IPS DF 4.7 (cell line): ENCODE measurements at regions not wholly inside any gene's neighbourhood (a gene's known extent, or its start where the extent isn't known, plus 50 kb on each side); places are given as distances from the start of the nearest gene placed in this dataset.

Experiments
- DNase-seq: peaks from one replicate; pipeline ENCODE4 v3.0.0-alpha.2; 2013; ENCODE audit warnings: low spot score; ENCODE audit errors: extremely low read depth

DNA sequence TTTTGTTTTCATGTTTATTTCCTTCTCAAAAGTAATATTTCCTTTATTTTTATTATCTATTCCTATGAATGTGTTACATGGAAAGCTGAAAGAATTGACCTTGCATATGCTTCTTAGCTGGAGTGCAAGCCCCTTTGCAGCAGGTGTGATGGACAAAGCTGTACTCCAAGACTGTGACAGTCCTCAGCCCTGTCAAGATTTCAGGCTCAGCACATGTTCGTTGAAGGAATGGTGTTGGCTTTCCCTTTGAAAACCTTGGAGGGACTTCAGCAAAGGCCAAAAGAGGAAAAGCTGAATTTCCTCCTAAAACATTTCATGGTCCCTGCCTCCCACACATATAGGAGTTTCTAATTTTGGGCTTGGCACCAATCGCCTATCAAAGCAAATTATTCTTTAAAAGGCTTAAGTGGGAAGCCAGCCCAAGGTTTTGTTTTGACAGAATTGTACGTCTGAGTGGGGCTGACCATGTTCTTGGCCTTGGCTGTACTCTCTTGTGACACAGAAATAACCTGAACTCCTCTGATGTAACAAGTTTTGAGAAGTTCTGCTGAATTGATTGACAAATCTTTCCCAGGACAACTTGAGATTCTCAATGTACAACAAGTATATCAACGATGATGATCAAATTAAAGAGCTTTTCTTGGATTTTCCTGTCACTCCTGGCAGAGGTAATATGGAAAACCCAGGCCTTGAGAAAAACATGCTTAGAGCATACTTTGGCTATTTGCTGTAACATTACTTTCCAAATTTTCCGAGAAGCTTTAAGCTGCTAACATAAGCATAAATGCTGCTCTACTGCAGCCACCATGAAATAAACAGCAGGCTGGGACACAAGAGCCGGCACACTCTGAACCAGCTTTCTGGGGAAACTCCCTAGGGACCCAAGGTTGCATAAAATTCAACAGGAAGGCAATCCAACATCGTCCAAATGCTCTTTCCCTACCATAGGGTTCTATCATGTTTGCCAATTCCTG is 135.7 kb upstream of the ZNF648 start:
- no peak for DNase-seq

DNA sequence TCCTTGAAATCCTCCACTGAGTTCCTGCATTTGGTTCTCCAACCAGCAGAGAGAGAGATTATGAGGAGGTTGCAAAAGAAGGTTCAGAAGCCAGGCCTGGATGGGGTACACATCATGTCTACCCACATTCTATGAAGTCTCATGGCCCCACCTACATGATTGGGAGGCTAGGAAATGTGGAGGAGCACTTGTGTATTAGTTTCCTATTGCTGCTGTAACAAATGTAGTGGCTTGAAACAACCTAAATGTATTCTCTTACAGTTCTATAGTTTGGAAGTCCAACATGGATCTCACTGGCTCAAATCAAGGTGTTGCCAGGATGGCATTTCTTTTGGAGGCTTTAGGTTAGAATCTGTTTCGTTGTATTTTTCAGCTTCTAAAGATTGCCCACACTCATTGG is 134.2 kb upstream of the ZNF648 start:
- DNase-seq: no peak

DNA sequence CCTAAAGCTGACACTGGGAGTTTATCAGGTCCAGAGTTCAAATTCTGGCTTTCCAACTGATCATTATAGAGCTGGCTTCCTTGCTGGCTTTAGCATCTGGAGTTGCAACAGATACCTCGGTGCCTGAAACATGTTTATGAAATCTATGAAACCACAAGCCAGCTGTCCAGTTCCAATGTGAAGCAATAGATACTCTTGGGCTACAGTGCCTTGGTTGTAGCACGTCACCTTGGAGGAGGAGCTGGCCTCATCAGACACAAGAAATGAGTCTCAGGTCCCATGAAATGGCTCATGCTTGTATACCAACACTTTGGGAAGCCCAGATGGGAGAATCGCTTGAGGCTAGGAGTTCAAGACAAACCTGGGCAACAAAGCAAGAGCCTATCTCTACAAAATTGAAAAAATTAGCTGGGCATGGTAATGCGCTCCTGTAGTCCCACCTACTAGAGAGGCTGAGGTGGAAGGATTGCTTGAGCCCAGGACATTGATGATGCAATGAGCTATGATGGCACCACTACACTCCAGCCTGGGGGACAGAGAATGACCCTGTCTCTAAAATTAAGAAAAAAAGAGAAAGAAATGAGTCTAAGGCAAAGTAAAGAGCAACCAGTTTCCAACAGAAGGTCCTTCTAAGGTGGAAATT is 132.5 kb upstream of the ZNF648 start:
- no peak for DNase-seq

DNA sequence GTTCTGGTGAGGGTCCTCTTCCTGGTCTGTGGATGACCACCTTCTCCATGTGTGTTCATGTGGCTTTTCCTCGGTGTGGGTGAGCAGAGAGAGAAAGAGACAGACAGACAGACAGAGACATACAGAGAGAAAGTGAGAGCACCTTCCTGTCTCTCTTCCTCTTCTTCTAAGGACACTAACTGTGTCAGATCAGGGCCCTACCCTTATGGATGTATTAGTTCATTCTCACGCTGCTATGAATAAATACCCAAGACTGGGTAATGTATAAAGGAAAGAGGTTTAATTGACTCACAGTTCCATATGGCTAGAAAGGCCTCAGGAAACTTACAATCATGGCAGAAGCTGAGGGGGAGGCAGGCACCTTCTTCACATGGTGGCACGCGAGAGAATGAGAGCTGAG is 131.5 kb upstream of the ZNF648 start:
- no peak for DNase-seq

DNA sequence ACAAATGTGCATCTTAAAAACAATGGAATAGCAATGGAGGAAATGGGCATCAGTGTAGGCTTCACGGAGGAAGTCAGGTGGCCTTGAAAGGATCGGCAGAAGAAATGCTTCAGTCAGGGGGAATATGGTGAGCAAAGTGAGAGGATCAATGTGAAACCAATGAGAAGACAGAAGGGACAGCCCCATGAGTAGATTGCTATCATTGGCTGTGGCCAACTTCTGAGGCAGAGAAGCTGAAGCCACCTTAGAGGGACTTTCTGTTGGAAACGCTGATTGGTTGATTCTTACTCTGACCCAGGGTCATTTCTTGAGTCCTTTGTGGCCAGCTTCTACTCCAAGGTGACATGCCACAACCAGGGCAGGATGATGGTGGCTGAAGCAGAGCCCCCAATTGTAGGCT is 130.7 kb upstream of the ZNF648 start:
- DNase-seq: no peak

DNA sequence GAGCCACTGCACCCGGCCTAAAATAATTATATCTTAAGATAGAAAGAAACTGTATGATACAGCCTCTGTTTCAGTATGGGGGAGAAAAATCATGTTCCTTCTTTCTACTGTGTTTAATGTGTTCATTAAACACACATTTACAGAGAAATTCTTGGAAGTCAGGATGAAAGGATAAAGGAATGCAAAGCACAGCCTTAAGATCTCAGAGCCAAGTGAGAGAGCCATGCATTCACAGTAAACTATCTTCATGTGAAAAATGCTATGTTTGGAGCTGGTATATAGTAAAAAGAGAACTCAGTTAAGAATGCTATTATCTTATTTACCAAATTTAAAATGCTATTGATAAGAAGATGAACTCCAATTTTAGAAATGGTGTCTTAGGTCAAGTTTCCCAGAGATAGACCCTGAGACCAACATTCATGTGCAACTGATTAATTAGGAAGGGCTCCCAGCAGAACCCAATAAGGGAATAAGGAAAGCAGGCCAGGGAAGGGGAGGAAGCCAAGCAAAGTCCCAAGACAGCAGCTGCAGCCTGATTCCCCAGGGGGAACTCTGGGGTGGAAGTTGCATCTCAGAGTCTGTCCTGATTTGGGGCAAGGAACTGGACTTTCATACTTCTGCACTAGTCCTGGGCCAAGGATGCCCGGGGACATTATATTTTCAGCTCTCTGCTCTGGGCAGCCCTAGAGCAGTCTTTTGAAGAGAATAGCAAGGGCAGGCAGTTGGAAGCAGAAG is 130.0 kb upstream of the ZNF648 start:
- no peak for DNase-seq

DNA sequence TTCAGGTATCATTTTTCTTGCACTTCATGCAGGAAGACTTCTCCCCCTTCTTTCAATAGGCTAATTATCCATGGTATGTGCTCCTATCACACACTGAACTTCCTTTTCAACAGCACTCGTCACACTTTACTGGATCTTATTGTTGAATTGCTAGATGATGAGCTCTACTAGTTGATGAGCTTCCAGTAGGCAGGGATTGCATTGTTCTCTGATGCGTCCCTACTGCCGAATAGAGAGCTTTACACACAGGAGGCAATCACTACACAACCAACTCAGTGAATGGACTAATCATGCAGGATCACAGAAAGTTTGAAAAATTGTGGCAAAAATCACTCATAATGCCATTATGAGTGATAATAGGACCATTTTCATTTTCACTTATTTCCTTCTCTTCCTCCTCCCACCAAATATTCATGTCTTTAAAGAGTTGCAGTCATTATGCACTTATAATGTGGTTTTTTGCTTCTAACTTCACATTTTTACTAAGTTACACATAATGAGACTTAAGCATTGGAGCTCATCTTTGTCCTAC is 128.1 kb upstream of the ZNF648 start:
- DNase-seq: no peak

DNA sequence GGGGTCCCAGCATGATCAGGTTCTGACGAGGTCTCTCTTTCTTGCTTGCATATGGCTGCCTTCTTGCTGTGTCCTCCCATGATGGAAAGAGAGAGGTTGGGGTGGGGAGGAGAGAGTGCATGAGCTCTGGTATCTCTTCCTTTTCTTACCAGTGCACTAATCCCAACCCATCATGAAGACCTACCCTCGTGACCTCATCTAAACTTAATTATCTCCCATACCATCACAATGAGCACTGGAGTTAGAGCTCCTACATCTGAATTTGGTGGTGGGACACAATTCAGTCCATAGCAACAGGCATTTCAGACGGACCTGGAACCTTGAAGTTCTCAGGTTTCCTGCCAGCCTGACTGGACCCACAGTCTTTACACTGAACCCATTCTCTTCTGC is 125.2 kb upstream of the ZNF648 start:
- no peak for DNase-seq

DNA sequence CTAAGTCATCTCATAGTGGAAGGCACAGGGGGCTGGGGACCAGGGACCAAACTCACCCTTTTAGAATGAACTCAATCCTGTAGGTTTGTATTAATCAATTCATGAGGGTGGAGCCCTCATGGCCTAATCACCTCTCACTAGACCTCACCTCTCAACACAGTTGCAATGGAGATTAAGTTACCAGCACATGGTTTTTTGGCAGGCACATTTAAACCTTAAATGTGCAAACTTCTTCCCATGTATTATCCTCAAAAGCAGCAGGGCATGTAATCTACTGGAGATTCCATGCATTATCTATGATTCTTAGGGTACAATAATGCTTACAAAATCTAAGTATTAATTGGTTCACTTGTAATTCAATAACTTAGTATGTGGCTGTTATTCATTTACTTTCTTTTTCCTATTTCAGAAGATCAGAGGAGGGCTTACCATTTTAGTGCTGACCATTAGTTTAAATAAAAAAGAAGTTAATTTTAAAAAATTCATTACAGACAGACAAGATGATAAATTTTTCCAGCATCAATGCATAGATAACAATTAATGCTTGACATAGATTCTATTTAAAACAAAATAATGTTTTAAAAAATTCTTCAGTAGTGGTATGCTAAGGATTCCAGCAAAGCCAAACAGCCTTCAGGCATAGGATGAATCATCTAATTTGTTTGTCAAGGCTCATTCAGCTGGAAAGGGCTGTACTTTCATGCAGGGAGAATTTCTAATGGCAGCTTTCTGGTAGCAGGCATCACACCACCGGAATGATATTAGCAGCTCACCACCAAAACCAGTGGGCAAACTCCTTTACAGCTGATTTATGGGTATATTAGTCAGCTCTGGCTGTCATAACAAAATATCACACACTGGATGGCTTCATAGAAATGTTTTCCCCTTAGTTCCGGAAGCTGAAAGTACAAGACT is 124.6 kb upstream of the ZNF648 start:
- DNase-seq: no peak

DNA sequence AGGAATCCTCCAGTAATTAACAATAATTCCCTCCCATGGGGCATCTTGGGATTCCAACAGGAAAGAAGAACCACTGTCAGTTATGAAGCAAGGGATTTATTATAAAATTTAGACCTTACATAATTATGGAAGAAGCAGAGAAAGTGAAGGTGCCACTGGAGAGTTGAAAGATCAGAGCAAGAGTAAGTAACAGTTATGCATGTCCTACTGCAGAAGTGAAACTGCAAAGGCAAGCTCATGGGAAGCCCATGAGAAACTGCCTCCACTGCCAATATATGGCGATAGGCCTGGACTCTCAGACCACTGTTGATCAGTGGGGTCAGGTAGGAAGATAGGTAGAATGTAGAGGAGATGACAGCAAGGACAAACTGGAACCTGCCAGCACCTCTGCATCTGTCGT is 123.6 kb upstream of the ZNF648 start:
- no peak for DNase-seq

DNA sequence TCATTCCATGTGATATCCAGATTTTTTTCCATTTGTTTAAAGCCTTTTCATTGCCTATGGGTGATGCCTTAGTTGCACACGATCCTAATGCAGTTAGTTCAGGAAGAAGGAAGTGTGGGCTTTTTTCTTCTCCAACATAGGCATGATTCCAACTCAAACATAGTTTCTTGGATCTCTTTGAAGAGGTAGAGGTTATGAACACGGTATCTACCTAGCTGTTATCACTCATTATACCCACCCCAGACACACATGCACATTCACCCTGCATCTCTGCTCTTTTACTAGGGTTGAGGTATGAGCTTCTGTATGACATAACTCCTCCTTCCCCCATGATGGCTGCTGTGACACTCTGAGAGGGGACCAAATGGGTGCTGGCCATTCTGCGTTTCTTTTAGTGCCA is 122.1 kb upstream of the ZNF648 start:
- no peak for DNase-seq

DNA sequence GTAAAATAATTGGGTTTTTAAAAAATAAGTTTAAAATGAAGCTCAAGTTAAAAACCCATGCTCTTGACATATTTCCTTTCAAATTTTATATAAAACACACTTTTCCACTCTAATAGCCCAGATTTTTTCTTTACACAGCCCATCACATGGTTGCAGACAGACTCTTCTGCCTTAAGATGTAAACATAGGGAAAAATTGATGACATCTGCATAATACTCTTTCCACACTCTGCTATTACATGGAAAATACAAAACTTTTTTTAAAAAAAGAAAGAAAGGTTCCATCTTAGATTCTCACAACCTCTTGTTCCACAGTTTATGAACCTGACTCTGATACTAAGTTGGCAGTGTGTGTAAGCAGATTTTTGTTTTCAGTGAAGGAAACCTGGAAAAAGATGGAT is 120.8 kb upstream of the ZNF648 start:
- no peak for DNase-seq

DNA sequence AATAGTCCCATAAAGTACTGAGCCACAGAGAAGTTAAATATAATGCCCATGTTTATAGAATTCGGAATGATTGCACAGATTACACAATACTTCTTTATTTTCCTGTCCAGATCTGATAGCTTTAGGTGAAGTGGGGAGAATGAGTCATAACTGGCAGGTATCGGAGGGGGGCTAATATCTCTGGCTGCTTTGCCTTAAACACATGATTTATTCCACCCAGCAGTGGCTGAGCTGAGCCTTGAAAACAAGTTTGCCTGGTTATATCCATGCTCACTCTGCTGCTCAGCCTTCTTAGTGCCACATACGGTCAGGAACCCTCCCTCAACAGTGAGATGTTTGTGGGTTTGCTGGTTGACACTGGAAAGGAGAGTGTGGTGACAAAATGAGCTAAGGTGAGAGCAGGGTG is 119.7 kb upstream of the ZNF648 start:
- DNase-seq: no peak

DNA sequence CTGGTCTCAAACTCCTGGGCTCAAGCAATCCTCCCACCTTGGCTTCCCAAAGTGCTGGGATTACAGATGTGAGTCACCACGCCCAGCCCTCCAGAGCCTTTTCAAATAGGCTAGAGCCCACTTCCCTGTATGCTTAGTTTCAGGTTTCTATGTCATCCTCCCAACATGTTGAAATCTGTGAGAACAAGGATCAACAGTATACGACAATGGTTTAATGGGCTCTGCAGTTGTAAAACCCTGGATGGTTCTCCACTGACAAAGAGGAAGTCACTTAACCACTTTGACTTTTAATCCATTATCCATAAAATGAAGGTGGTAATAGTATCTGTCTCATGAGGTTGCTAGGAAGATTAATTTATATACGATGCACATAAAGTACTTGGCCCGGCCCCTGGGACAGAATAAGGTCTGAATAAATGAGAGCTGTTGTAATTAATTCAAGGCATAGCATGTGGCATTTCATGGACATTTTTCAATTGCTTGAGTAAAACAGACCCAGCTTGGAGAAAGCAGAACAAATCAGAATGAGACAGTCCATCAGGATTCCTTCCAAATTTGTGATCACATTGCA is 113.9 kb upstream of the ZNF648 start:
- DNase-seq: no peak

DNA sequence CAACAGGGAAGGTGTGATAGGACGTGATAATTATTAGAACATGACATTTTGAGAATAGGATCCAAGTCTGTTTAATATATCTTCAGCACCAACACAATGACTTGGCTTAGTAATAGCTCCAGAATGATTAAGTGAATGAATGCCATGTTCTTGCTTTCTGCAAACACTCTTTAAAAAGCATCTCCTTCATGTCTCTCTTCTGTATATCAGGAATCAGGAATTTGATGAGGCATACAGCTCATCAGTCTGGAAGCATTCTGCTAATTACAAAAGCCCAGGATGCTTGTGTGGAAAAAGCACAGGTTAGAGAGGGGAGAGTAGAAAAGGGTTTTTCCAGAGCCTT is 113.0 kb upstream of the ZNF648 start:
- DNase-seq: no peak

DNA sequence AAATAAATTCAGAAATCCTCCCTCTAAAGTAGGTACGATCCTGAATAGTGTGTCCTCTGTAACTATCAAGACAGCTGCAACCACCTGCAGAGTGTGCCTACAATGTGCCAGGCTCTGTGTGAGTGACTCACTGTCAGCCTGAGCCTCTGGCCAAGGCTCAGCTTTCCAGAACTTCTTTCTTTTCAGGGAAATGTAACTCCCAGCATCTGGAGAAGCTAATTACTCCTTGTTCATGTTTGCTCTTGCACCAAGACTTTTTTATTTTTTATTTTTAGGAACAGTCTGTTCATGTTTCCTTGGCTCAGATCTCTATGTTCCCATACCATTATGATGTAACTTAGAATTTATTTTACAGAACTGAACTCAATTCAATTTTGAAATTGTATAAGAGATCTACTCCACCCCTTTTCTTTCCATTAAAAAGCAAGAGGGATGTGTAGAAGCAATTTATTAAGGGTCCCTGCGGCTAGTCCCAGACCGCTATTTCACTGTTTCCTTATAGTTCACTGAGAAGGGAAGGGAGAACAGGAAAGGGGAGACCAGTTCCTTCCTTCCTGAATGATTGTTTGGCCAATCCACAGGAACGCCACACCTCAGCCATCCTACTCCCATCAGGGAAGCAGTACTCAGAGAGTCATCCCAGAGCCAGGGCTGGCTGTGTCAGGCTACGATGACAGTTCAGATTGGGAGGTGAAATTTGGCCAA is 112.4 kb upstream of the ZNF648 start:
- no peak for DNase-seq

DNA sequence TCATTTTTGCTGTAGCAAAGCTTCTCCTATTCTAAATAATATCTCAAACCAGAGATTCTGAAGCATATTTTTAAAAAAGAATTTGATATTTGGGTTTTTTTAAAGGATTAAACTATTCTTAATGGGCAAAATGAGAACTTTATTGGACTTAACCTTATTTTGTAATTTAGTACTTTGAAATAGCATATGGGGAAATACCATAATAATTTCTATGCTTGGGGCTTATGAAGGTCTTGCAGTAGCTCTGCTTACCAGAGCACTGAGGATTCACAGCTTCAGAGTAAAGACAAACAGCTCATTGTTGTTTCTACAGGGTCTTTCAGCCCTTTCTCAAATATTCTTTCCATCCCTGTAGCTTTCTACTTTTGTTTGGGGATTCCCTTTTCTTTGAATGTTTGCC is 111.2 kb upstream of the ZNF648 start:
- no peak for DNase-seq

DNA sequence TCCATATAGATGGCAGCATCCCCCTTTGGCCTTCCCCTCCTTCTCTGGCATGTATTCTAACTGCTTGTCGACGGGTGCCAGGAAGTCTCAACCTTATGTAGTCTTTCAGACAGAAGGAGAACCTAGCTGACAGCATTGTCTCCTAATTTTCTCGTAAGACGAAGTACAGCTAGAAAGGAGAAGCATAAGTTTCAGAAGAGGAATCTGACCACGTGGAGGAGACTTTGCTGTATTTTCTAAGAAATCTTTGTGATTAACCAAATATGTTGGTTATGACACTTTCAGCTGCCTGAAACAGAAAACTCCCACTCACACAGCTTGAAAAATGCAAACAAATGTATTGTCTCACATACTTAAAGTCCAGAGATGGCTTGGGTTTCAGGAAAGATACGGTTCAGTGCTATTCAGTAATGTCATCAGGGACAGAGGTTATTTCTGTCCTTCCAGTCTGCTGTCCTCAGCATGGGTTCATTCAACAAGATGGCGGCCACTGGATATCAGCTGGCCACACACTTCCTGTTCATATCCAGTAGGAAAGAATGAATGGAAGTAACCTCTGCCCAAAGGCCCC is 109.5 kb upstream of the ZNF648 start:
- no peak for DNase-seq

DNA sequence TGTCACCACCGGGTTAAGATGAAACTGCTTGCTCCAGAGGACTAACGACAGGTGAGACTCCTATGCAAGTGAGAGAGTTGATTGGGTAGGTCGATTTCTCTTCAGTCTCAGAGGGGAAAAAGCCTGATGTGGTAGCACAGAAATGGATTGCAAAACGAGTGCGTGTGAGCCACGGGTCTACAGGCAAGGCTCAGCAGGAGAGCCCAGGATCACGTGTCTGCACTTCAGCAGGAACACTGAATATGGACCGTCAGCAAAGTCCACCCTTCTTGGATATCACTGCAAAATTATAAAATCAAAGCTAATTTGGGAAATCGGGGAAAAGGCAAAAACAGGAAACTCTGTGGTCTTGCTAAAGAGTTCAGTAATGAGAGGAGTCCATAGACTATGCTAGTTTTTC is 107.7 kb upstream of the ZNF648 start:
- no peak for DNase-seq

DNA sequence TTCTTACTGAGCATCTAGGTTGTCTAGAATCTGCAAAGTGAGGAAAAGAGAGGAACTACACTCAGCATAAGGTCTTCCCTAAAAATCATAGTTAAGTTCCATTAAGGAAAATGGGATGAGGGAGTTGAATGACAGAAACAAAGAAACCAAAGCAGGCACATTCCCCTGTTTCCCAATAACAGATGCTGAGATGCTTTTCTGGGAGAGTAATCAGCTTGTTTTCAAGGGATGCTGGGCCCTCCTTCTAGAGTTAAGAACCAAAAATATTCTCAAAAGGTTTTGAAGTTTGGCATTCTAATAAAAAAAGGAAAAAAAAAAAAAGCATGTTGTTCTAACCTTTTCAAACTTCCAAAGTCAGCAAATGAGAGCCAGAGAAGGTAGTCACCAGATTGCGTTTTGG is 105.2 kb upstream of the ZNF648 start:
- DNase-seq: no peak
